H1 (cell line): ENCODE measurements at regions not wholly inside any gene's neighbourhood (a gene's known extent, or its start where the extent isn't known, plus 50 kb on each side); places are given as distances from the start of the nearest gene placed in this dataset.

Source experiments
- CTCF ChIA-PET: fragments of 300-600 bp; sonication (Branson Sonifier 250); formaldehyde crosslinking; loops from one replicate; lab custom pipeline; 2021; ENCODE audit not compliant: partially characterized antibody; lab: Charles Lee
- POLR2A ChIA-PET: fragments of 300-600 bp; sonication (Branson Sonifier 250); formaldehyde crosslinking; loops from one replicate; lab custom pipeline; 2021; ENCODE audit warnings: inconsistent platforms; ENCODE audit not compliant: partially characterized antibody; lab: Charles Lee
- DNase-seq, 2 experiments: peaks; one replicate each; pipeline versions ENCODE4 v3.0.0 to v3.0.0-alpha.2; 2010 to 2022; ENCODE audit warnings: low spot score in 2 of 2, low read depth in 1 of 2, mixed read lengths in 1 of 2
- FAIRE-seq: peaks from 2 replicates; lab custom pipeline; 2011; peaks lifted over from hg19 to GRCh38; lab: Jason Lieb, UNC
- H2AFZ ChIP-seq: 2 replicates; pipeline ENCODE4 v1.8.1; 2012; ENCODE audit warnings: low read length, inconsistent platforms
- H2AK5ac ChIP-seq: 2 replicates; pipeline ENCODE4 v1.6.1; 2013; ENCODE audit warnings: low read depth, low read length
- H2BK120ac ChIP-seq: replicated peaks from 2 replicates; pipeline ENCODE3; 2013; ENCODE audit warnings: low read depth, low read length, inconsistent platforms
- H2BK12ac ChIP-seq: 2 replicates; pipeline ENCODE4 v1.6.1; 2013; ENCODE audit warnings: low read depth, low read length
- H2BK15ac ChIP-seq: 2 replicates; pipeline ENCODE4 v1.6.1; 2013; ENCODE audit warnings: low read length
- H2BK20ac ChIP-seq: 2 replicates; pipeline ENCODE4 v1.6.1; 2013; ENCODE audit warnings: low read length
- H2BK5ac ChIP-seq: 2 replicates; pipeline ENCODE4 v1.6.1; 2013; ENCODE audit warnings: low read depth, low read length
- H3K14ac ChIP-seq: 2 replicates; pipeline ENCODE4 v1.6.1; 2013; ENCODE audit warnings: inconsistent platforms; ENCODE audit not compliant: insufficient read length
- H3K18ac ChIP-seq: 2 replicates; pipeline ENCODE4 v1.6.1; 2013; ENCODE audit warnings: low read length; ENCODE audit errors: extremely low read depth
- H3K23ac ChIP-seq: 2 replicates; pipeline ENCODE4 v1.6.1; 2013; ENCODE audit warnings: inconsistent platforms; ENCODE audit not compliant: insufficient read length
- H3K23me2 ChIP-seq: 2 replicates; pipeline ENCODE4 v1.6.1; 2013; ENCODE audit warnings: low read depth, low read length
- H3K27ac ChIP-seq: 2 replicates; pipeline ENCODE4 v1.6.1; 2011; ENCODE audit warnings: low read depth, low read length, inconsistent platforms
- H3K27me3 ChIP-seq, 4 experiments: replicated peaks in 1 of 4; 1 replicate in 1 of 4; 2 replicates in 3 of 4; pipeline versions ENCODE4 v1.6.1 to v1.8.1; 2011 to 2013; ENCODE audit warnings: low read length in 3 of 4, mild to moderate bottlenecking in 3 of 4, inconsistent platforms in 2 of 4, mixed read lengths in 2 of 4, moderate library complexity in 1 of 4; ENCODE audit not compliant: control insufficient read depth in 3 of 4, insufficient read depth in 3 of 4; ENCODE audit errors: extremely low read depth in 1 of 4
- H3K36me3 ChIP-seq, 4 experiments: 2 replicates each; pipeline versions ENCODE4 v1.6.1 to v1.8.1; 2011 to 2013; ENCODE audit warnings: mild to moderate bottlenecking in 4 of 4, low read length in 3 of 4, moderate library complexity in 2 of 4, control low read depth in 1 of 4, inconsistent platforms in 1 of 4; ENCODE audit not compliant: insufficient read depth in 4 of 4, control insufficient read depth in 2 of 4
- H3K4ac ChIP-seq: replicated peaks from 2 replicates; pipeline ENCODE3; 2013; ENCODE audit warnings: low read length, low read depth, mixed read lengths, inconsistent platforms; ENCODE audit not compliant: insufficient read length
- H3K4me1 ChIP-seq, 4 experiments: replicated peaks in 1 of 4; 1 replicate in 1 of 4; 2 replicates in 3 of 4; pipeline versions ENCODE4 v1.6.1 to v1.8.1; 2011 to 2013; ENCODE audit warnings: low read length in 3 of 4, inconsistent platforms in 2 of 4, mixed read lengths in 1 of 4; ENCODE audit not compliant: insufficient read depth in 4 of 4, control insufficient read depth in 3 of 4
- H3K4me2 ChIP-seq, 2 experiments: 2 replicates each; pipeline versions ENCODE4 v1.6.1 to v1.8.1; 2011 to 2013; ENCODE audit warnings: low read depth in 2 of 2, low read length in 2 of 2, control low read depth in 1 of 2, inconsistent platforms in 1 of 2, mild to moderate bottlenecking in 1 of 2; ENCODE audit not compliant: insufficient read depth in 1 of 2
- H3K4me3 ChIP-seq, 4 experiments: fragments of 200-600, 300-600 bp in 1 of 4; sonication (generic), shearing (Covaris generic), sonication (Bioruptor Twin) in 1 of 4; 2 replicates each; pipeline versions ENCODE4 v1.5.1 to v1.8.1; 2011 to 2016; ENCODE audit warnings: low read length in 4 of 4, low read depth in 3 of 4, control low read depth in 2 of 4, inconsistent platforms in 2 of 4, mild to moderate bottlenecking in 2 of 4, mixed read lengths in 1 of 4, moderate library complexity in 1 of 4; ENCODE audit not compliant: insufficient read depth in 2 of 4; ENCODE audit errors: extremely low read depth in 1 of 4
- H3K56ac ChIP-seq: replicated peaks from 2 replicates; pipeline ENCODE3; 2013; ENCODE audit warnings: low read depth, mild to moderate bottlenecking, mixed read lengths, low read length, inconsistent platforms; ENCODE audit not compliant: insufficient read length
- H3K79me1 ChIP-seq: 2 replicates; pipeline ENCODE4 v1.6.1; 2013; ENCODE audit warnings: low read depth, low read length, control low read depth
- H3K79me2 ChIP-seq, 2 experiments: 2 replicates each; pipeline versions ENCODE4 v1.6.1 to v1.8.1; 2012 to 2013; ENCODE audit warnings: low read length in 2 of 2, mild to moderate bottlenecking in 2 of 2, inconsistent platforms in 1 of 2; ENCODE audit not compliant: insufficient read depth in 2 of 2, control insufficient read depth in 1 of 2
- H3K9ac ChIP-seq, 4 experiments: replicated peaks in 1 of 4; 1 replicate in 1 of 4; 2 replicates in 3 of 4; pipeline versions ENCODE4 v1.6.1 to v1.8.1; 2011 to 2013; ENCODE audit warnings: low read depth in 3 of 4, low read length in 3 of 4, control low read depth in 2 of 4, mild to moderate bottlenecking in 2 of 4, moderate library complexity in 2 of 4, inconsistent platforms in 1 of 4; ENCODE audit errors: extremely low read depth in 1 of 4
- H3K9me3 ChIP-seq, 2 experiments: 2 replicates each; pipeline versions ENCODE4 v1.6.1 to v1.8.1; 2012 to 2013; ENCODE audit warnings: mild to moderate bottlenecking in 2 of 2, moderate library complexity in 2 of 2, control low read depth in 1 of 2, inconsistent platforms in 1 of 2, low read depth in 1 of 2, low read length in 1 of 2, mixed read lengths in 1 of 2; ENCODE audit not compliant: insufficient read depth in 2 of 2
- H4K20me1 ChIP-seq, 2 experiments: replicated peaks in 1 of 2; 2 replicates each; pipeline versions ENCODE3 to v1.8.1; 2011 to 2013; ENCODE audit warnings: inconsistent platforms in 2 of 2, low read length in 2 of 2, mild to moderate bottlenecking in 1 of 2; ENCODE audit not compliant: insufficient read depth in 2 of 2, control insufficient read depth in 1 of 2
- H4K5ac ChIP-seq: 2 replicates; pipeline ENCODE4 v1.6.1; 2013; ENCODE audit warnings: low read length, low read depth, mixed read lengths, inconsistent platforms; ENCODE audit not compliant: insufficient read length
- H4K8ac ChIP-seq: 2 replicates; pipeline ENCODE4 v1.8.0; 2013; ENCODE audit warnings: mild to moderate bottlenecking, moderate library complexity, low read length, inconsistent platforms; ENCODE audit not compliant: insufficient read depth; ENCODE audit errors: extremely low read depth
- H4K91ac ChIP-seq: replicated peaks from 2 replicates; pipeline ENCODE3; 2013; ENCODE audit warnings: low read length, mixed read lengths, inconsistent platforms; ENCODE audit not compliant: insufficient read length
- CEBPB ChIP-seq: IDR thresholded peaks from 2 replicates; pipeline ENCODE4 v1.6.1; 2012; ENCODE audit warnings: low read depth, low read length
- SRF ChIP-seq: IDR thresholded peaks from 2 replicates; pipeline ENCODE4 v1.6.1; 2011; ENCODE audit warnings: mild to moderate bottlenecking, low read depth, low read length, moderate library complexity
- WGBS, 2 experiments: shearing (Covaris generic) in 1 of 2; methylation state at CpG; one replicate each; pipeline versions ENCODE4 v1.1.6 to v1.1.7; 2013 to 2015; ENCODE audit warnings: low lambda C conversion rate in 2 of 2, mixed read lengths in 2 of 2, inconsistent platforms in 1 of 2, low coverage in 1 of 2, missing lambda C conversion rate in 1 of 2; ENCODE audit not compliant: insufficient replicate concordance in 2 of 2, insufficient coverage in 1 of 2, insufficient read length in 1 of 2; ENCODE audit errors: extremely low coverage in 1 of 2, missing lambda C conversion rate in 1 of 2; 5-methylcytosine and 5-hydroxymethylcytosine counted together

GRCh38 chr13:47188802-47189201 is 291.9 kb upstream of the HTR2A start:
- Histone ChIP-seq H3K18ac (no peak overlapping the region), H2BK20ac (no peak overlapping the region), H4K91ac (no peak overlapping the region), H3K23ac (no peak overlapping the region), H3K36me3 (no peaks in the 10 kb centered on the region), H3K56ac (no peak overlapping the region), H2AK5ac (no peak overlapping the region), H3K4me1 (no peaks in the 10 kb centered on the region), H3K79me2 (no peaks in the 10 kb centered on the region), H2BK15ac (no peak overlapping the region), H3K23me2 (no peaks in the 10 kb centered on the region), H2BK5ac (no peak overlapping the region), H2AFZ (no peak overlapping the region), H3K27ac (no peak overlapping the region), H3K9me3 (no peaks in the 10 kb centered on the region), H3K27me3 (no peaks in the 10 kb centered on the region), H4K5ac (no peak overlapping the region), H2BK120ac (no peak overlapping the region), H3K14ac (no peak overlapping the region), H3K4me2 (no peak overlapping the region), H3K79me1 (no peaks in the 10 kb centered on the region), H3K4me3 (no peak overlapping the region), H3K9ac (no peak overlapping the region), H4K20me1 (no peaks in the 10 kb centered on the region), H4K8ac (no peak overlapping the region), H3K4ac (no peak overlapping the region), H2BK12ac (no peak overlapping the region)
- 89% methylated on average over 3 of the region's 3 CpGs; no CpG with 5 or more reads in 1 of the 2 experiments for WGBS, 2 experiments
- DNase-seq (no peak), FAIRE-seq (no peak)
- CTCF ChIA-PET: no interaction called here
- peak; percentile 35; the same call in 1 of the 2 replicates for TF ChIP-seq CEBPB
- no peak for TF ChIP-seq SRF
- POLR2A ChIA-PET: no interaction called here
